ENCODE measurements at regions not wholly inside any gene's neighbourhood (a gene's known extent, or its start where the extent isn't known, plus 50 kb on each side); places are given as distances from the start of the nearest gene placed in this dataset.

DNA sequence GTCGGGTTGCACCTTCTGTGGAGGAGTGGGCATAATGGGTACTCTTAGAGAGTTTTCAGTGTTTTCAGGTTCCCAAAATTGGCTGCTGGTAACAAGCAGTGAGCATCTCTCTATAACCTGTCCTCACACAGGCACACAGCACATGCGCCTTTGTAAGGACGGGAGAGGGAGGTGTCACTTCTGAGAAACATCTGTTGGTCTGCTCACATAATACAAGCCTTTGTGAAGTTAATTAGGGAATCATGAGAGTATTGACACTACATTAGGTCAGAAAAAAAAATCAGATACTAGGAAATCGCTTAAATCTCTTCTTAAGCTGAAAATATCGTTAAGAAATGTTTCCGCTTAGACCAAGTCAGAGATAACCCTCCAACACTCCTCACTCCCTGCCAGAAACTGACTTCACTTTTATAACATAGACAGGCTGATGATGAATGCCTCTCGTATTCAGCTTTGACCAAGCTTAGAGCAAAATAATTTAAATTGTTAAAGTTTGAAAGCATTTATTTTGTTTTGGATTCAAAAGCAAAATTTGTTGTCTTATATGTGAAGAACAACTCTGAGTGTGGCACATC is 769.7 kb downstream of the TNS3 start:
- TF ChIP-seq, protein P1, sequence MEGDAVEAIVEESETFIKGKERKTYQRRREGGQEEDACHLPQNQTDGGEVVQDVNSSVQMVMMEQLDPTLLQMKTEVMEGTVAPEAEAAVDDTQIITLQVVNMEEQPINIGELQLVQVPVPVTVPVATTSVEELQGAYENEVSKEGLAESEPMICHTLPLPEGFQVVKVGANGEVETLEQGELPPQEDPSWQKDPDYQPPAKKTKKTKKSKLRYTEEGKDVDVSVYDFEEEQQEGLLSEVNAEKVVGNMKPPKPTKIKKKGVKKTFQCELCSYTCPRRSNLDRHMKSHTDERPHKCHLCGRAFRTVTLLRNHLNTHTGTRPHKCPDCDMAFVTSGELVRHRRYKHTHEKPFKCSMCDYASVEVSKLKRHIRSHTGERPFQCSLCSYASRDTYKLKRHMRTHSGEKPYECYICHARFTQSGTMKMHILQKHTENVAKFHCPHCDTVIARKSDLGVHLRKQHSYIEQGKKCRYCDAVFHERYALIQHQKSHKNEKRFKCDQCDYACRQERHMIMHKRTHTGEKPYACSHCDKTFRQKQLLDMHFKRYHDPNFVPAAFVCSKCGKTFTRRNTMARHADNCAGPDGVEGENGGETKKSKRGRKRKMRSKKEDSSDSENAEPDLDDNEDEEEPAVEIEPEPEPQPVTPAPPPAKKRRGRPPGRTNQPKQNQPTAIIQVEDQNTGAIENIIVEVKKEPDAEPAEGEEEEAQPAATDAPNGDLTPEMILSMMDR (IDR thresholded peaks at IDR 0.05): no peak
- TF ChIP-seq POLR2A (IDR thresholded peaks at IDR 0.05) (no peak), POLR2AphosphoS5 (IDR thresholded peaks at IDR 0.05; ENCODE audit: insufficient read depth in 1 of 2, low read depth in 1 of 2) (no peak)
